ENCODE measurements at regions not wholly inside any gene's neighbourhood (a gene's known extent, or its start where the extent isn't known, plus 50 kb on each side); places are given as distances from the start of the nearest gene placed in this dataset.
"Not testable (repeated sequence)": the region's sequence is repeated elsewhere in the genome, so short reads cannot be mapped to it uniquely, and the experiment has no call there.

DNA sequence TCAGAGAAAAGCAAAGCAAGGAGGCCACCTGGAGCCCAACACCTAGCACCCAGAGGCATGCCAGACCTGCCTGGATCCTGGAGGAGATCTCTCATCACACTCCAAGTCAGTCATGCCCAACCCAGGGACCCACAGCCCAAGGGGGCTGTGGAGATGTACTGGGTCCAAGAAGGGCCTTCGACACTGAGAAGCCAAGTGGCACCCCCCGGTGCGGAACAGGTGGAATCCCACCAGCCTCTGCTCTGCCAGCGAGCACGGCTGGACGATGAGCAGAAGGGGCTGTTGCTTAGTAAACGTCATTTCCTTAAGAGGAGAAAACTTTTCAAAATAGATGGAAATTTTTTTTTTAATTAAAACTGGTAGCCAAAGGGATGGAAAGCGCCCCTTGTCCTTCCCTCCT lies 171.9 kb upstream of the GRK3 start:
- H3K9me3 ChIP-seq (ENCODE audit: control insufficient read depth, low read length) = no peaks in the 10 kb centered on the region
- H3K4me3 ChIP-seq (ENCODE audit: insufficient read depth, low read depth, low read length) = no peak overlapping the region
- H3K4me1 ChIP-seq (ENCODE audit: control insufficient read depth, insufficient read depth, low read length) = peaks cover 9% of the 10 kb centered on the region
- no peaks in the 10 kb centered on the region for H3K27me3 ChIP-seq (ENCODE audit: control insufficient read depth, insufficient read depth, low read length, poor library complexity, severe bottlenecking)
- H3K36me3 ChIP-seq (ENCODE audit: control insufficient read depth, insufficient read depth, low read length) = no peaks in the 10 kb centered on the region
- H3K27ac ChIP-seq (ENCODE audit: insufficient read depth, low read depth, low read length, poor library complexity, severe bottlenecking) = no peak overlapping the region
- 95 to 97% methylated on average over 8 of the region's 8 CpGs for WGBS, 2 experiments

DNA sequence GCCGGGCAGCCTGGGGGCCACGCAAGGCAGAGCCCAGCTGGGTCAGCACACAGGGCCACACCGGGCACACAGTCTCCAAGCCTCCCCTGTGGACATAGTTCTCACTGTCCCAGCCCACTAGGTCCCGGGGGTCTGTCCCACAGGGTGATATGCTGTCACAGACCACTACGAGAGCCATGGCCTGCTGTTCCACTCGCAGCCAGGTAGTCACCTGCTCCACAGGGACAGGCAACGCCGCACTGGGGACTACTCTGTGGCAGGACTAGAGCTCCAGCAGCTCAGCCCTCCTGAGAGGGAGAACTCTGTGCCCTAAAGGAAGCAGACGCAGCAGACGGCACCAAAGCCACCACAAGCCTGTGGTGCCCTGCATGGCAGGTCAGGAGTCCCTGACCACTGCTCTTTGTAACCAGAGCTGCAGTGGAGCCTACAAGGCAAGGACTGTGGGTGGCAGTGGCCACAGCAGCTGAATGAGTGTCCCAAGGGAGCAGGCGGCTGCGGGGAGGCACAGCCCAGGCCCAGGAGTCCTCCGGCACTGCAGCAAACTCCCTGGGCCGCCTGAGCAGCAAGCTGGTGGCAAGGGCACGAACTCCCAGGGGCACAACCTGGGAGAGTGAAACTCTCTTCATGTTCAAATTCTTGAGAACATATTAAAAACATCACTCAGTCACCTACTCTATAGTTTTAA lies 171.2 kb upstream of the GRK3 start:
- 93 to 95% methylated on average over 15 of the region's 15 CpGs for WGBS, 2 experiments
- H3K36me3 ChIP-seq (ENCODE audit: control insufficient read depth, insufficient read depth, low read length) = no peaks in the 10 kb centered on the region
- peaks cover 9% of the 10 kb centered on the region for H3K4me1 ChIP-seq (ENCODE audit: control insufficient read depth, insufficient read depth, low read length)
- no peaks in the 10 kb centered on the region for H3K27me3 ChIP-seq (ENCODE audit: control insufficient read depth, insufficient read depth, low read length, poor library complexity, severe bottlenecking)
- no peak overlapping the region for H3K4me3 ChIP-seq (ENCODE audit: insufficient read depth, low read depth, low read length)
- no peaks in the 10 kb centered on the region for H3K9me3 ChIP-seq (ENCODE audit: control insufficient read depth, low read length)
- H3K27ac ChIP-seq (ENCODE audit: insufficient read depth, low read depth, low read length, poor library complexity, severe bottlenecking) = no peak overlapping the region

DNA sequence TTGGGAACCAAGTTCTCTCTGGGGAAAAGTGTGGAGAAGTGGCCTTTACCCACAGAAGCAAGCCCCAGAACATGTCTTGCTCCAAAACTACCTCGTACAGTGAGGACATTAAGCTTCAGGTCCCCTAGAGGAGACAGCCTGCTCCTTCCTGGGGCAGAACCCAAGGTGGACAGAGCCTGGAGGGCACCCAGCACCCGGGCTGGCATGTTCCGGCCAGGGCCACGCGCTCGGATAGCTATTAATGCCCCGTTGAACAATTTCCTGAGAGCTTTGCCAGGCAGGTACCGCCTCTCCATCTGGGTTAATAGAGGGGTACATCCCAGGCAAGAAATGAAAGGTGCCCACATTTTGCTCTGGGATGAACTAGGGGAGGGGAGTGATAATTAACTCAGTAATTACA lies 169.0 kb upstream of the GRK3 start:
- Histone ChIP-seq H3K4me3 (ENCODE audit: insufficient read depth, low read depth, low read length) (no peak overlapping the region), H3K9me3 (ENCODE audit: control insufficient read depth, low read length) (no peaks in the 10 kb centered on the region), H3K36me3 (ENCODE audit: control insufficient read depth, insufficient read depth, low read length) (no peaks in the 10 kb centered on the region), H3K27me3 (ENCODE audit: control insufficient read depth, insufficient read depth, low read length, poor library complexity, severe bottlenecking) (no peaks in the 10 kb centered on the region), H3K27ac (ENCODE audit: insufficient read depth, low read depth, low read length, poor library complexity, severe bottlenecking) (no peak overlapping the region), H3K4me1 (ENCODE audit: control insufficient read depth, insufficient read depth, low read length) (no peaks in the 10 kb centered on the region)
- 95% methylated on average over 8 of the region's 8 CpGs for WGBS, 2 experiments

DNA sequence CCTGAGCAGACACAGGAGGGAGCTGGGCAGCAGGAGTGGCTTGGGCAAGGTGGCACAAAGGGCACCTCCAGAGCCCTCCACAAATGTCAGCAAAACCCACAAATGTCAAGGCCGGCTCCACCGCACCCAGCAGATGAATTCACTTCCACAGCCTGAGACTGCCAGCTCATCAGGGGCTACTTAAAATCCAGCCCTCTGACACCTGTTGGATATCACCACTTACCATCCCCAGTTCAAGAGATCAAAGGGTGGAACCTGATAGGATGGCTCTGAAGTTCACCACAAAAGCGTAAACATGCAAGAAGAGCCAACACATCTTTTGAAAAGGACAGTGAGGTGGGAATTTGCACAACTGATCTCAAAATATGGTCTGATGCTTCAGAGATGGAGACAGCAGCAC lies 168.6 kb upstream of the GRK3 start:
- 92 to 97% methylated on average over 3 of the region's 3 CpGs for WGBS, 2 experiments
- H3K4me1 ChIP-seq (ENCODE audit: control insufficient read depth, insufficient read depth, low read length) = no peaks in the 10 kb centered on the region
- no peaks in the 10 kb centered on the region for H3K27me3 ChIP-seq (ENCODE audit: control insufficient read depth, insufficient read depth, low read length, poor library complexity, severe bottlenecking)
- no peaks in the 10 kb centered on the region for H3K36me3 ChIP-seq (ENCODE audit: control insufficient read depth, insufficient read depth, low read length)
- H3K27ac ChIP-seq (ENCODE audit: insufficient read depth, low read depth, low read length, poor library complexity, severe bottlenecking) = no peak overlapping the region
- H3K4me3 ChIP-seq (ENCODE audit: insufficient read depth, low read depth, low read length) = no peak overlapping the region
- no peaks in the 10 kb centered on the region for H3K9me3 ChIP-seq (ENCODE audit: control insufficient read depth, low read length)

GRCh38 chr22:25396615-25397200 lies 167.8 kb upstream of the GRK3 start:
- WGBS, 2 experiments = 91 to 92% methylated on average over 10 of the region's 10 CpGs

GRCh38 chr22:25397616-25398015 lies 166.9 kb upstream of the GRK3 start:
- no peaks in the 10 kb centered on the region for H3K36me3 ChIP-seq (ENCODE audit: control insufficient read depth, insufficient read depth, low read length)

More at GRCh38 chr22:25396615-25397200, 167.8 kb upstream of the GRK3 start:
- no peak overlapping the region for H3K27ac ChIP-seq (ENCODE audit: insufficient read depth, low read depth, low read length, poor library complexity, severe bottlenecking)
- no peaks in the 10 kb centered on the region for H3K9me3 ChIP-seq (ENCODE audit: control insufficient read depth, low read length)
- no peak overlapping the region for H3K4me3 ChIP-seq (ENCODE audit: insufficient read depth, low read depth, low read length)
- no peaks in the 10 kb centered on the region for H3K36me3 ChIP-seq (ENCODE audit: control insufficient read depth, insufficient read depth, low read length)
- H3K27me3 ChIP-seq (ENCODE audit: control insufficient read depth, insufficient read depth, low read length, poor library complexity, severe bottlenecking) = no peaks in the 10 kb centered on the region
- no peaks in the 10 kb centered on the region for H3K4me1 ChIP-seq (ENCODE audit: control insufficient read depth, insufficient read depth, low read length)

DNA sequence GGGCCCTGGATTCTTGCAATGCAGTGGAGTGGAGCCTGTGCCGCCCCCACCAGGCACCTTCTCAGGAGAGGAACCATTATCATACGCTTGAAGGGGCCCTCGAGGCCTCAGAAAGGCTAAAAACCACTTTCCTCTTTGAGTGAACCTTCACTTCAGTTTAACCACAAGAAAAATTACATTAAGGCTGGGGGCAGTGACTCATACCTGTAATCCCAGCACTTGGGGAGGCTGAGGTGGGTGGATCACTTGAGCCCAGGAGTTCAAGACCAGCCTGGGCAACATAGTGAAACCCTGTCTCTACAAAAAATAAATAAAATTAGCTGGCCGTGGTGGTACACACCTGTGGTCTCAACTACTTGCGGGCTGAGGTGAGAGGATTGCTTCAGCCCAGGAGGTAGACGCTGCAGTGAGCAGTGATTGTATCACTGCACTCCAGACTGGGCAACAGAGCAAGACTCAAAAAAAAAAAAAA lies 165.8 kb upstream of the GRK3 start:
- not testable (repeated sequence) for H3K36me3 ChIP-seq (ENCODE audit: control insufficient read depth, insufficient read depth, low read length); H3K27me3 ChIP-seq (ENCODE audit: control insufficient read depth, insufficient read depth, low read length, poor library complexity, severe bottlenecking); H3K4me1 ChIP-seq (ENCODE audit: control insufficient read depth, insufficient read depth, low read length); H3K4me3 ChIP-seq (ENCODE audit: insufficient read depth, low read depth, low read length); H3K9me3 ChIP-seq (ENCODE audit: control insufficient read depth, low read length); H3K27ac ChIP-seq (ENCODE audit: insufficient read depth, low read depth, low read length, poor library complexity, severe bottlenecking)
- 89 to 90% methylated on average over 6 of the region's 6 CpGs for WGBS, 2 experiments

More at GRCh38 chr22:25397616-25398015, 166.9 kb upstream of the GRK3 start:
- no peak overlapping the region for H3K4me3 ChIP-seq (ENCODE audit: insufficient read depth, low read depth, low read length)
- no peak overlapping the region for H3K27ac ChIP-seq (ENCODE audit: insufficient read depth, low read depth, low read length, poor library complexity, severe bottlenecking)
- no peaks in the 10 kb centered on the region for H3K4me1 ChIP-seq (ENCODE audit: control insufficient read depth, insufficient read depth, low read length)
- WGBS, 2 experiments = 88 to 94% methylated on average over 3 of the region's 3 CpGs
- H3K27me3 ChIP-seq (ENCODE audit: control insufficient read depth, insufficient read depth, low read length, poor library complexity, severe bottlenecking) = no peaks in the 10 kb centered on the region
- H3K9me3 ChIP-seq (ENCODE audit: control insufficient read depth, low read length) = no peaks in the 10 kb centered on the region

DNA sequence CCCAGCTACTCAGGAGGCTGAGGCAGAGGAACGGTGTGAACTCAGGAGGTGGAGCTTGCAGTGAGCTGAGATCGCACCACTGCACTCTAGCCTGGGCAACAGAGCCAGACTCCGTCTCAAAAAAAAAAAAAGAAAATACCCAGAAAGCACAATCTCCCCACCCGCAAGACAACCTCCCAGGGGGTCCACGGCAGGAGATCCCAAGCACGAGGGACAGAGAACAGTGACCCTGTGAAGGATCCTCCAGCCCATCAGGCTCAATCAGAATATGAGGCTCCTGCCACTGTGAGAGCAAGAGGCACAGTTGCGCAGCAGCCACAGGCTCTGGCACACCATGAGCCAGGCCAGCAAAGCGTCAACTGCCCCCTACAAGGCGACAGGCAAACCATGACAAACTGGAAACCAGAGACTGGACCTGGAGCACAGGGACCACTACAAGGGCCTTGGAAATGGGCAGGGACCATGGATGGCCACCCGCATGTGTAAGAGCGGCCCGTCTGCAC lies 164.8 kb upstream of the GRK3 start:
- Histone ChIP-seq H3K4me1 (ENCODE audit: control insufficient read depth, insufficient read depth, low read length) (peaks cover 13% of the 10 kb centered on the region), H3K27me3 (ENCODE audit: control insufficient read depth, insufficient read depth, low read length, poor library complexity, severe bottlenecking) (peaks cover 16% of the 10 kb centered on the region), H3K36me3 (ENCODE audit: control insufficient read depth, insufficient read depth, low read length) (no peaks in the 10 kb centered on the region), H3K4me3 (ENCODE audit: insufficient read depth, low read depth, low read length) (no peak overlapping the region), H3K27ac (ENCODE audit: insufficient read depth, low read depth, low read length, poor library complexity, severe bottlenecking) (no peak overlapping the region), H3K9me3 (ENCODE audit: control insufficient read depth, low read length) (no peaks in the 10 kb centered on the region)
- 90 to 92% methylated on average over 12 of the region's 12 CpGs for WGBS, 2 experiments

DNA sequence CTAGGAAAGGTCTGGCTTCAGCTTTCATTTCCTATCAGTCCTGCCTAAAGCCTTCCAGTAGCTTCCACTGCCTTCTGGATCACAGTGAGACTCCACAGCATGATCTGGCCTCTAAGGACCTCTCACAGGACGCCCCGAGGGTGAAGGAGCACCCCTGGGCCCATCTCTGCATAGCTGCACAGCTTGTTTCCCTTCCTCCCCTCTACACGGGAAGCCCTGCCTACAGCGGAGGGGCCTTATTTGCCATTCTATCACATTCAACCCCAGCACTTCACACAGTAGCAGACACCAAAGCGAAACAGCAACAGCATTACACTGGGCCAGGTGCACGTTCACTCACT lies 162.3 kb upstream of the GRK3 start:
- no peaks in the 10 kb centered on the region for H3K9me3 ChIP-seq (ENCODE audit: control insufficient read depth, low read length)
- peaks cover 13% of the 10 kb centered on the region for H3K4me1 ChIP-seq (ENCODE audit: control insufficient read depth, insufficient read depth, low read length)
- no peaks in the 10 kb centered on the region for H3K36me3 ChIP-seq (ENCODE audit: control insufficient read depth, insufficient read depth, low read length)
- 85 to 95% methylated on average over 6 of the region's 6 CpGs for WGBS, 2 experiments
- H3K27me3 ChIP-seq (ENCODE audit: control insufficient read depth, insufficient read depth, low read length, poor library complexity, severe bottlenecking) = peaks cover 34% of the 10 kb centered on the region
- no peak overlapping the region for H3K27ac ChIP-seq (ENCODE audit: insufficient read depth, low read depth, low read length, poor library complexity, severe bottlenecking)
- no peak overlapping the region for H3K4me3 ChIP-seq (ENCODE audit: insufficient read depth, low read depth, low read length)

DNA sequence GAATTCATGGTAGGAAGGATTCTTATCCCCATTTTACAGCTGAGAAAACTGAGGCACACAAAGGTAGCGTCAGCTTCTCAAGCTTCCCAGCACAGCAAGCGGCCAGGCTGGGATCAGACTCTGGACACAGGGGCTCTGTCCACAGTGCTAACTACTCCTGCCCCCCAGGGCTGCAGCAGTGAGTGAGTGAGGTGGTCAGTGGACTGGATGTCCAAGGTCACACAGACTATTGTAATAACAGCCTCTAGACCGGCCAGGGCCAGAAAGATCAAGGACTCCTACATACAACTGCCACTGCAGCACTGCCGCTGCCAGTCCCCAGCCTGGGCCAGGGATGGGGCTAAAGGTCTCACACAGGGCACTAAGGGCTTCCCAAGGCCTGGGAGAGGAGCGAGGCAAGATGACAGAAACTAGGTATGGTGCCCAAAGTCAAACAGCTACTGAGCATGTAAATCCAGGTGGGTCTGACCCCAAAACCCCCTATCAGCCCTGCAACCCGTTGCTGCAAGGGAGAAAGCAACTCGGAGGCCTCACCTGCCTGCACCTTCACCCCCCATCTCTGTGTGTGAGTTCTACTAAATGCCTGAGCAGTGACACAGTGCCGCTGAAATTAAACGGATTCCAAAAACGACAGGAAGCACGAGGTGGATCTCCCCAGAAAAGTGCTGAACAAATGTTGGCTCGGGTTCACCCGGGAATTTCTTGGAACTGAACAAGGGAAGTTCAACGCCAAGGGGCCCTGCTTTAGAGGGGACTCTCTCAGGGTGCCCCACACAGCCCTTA lies 161.8 kb upstream of the GRK3 start:
- 75 to 78% methylated on average over 14 of the region's 14 CpGs for WGBS, 2 experiments
- Histone ChIP-seq H3K4me3 (ENCODE audit: insufficient read depth, low read depth, low read length) (no peak overlapping the region), H3K36me3 (ENCODE audit: control insufficient read depth, insufficient read depth, low read length) (no peaks in the 10 kb centered on the region), H3K9me3 (ENCODE audit: control insufficient read depth, low read length) (no peaks in the 10 kb centered on the region), H3K27me3 (ENCODE audit: control insufficient read depth, insufficient read depth, low read length, poor library complexity, severe bottlenecking) (peaks cover 34% of the 10 kb centered on the region), H3K27ac (ENCODE audit: insufficient read depth, low read depth, low read length, poor library complexity, severe bottlenecking) (no peak overlapping the region), H3K4me1 (ENCODE audit: control insufficient read depth, insufficient read depth, low read length) (peaks cover 13% of the 10 kb centered on the region)
